NCI-H1436 treated with DMSO at 0.1 percent for 48 hours (cell line): ENCODE measurements at regions not wholly inside any gene's neighbourhood (a gene's known extent, or its start where the extent isn't known, plus 50 kb on each side); places are given as distances from the start of the nearest gene placed in this dataset.

Source experiments
- DNase-seq: peaks from one replicate; lab custom pipeline; 2025; lab: John Stamatoyannopoulos, UW

GRCh38 chr2:207236156-207236935 is 70.6 kb upstream of the KLF7 start:
- no peak for DNase-seq

GRCh38 chr2:207238831-207239701 is 73.3 kb upstream of the KLF7 start:
- DNase-seq, result no peak

GRCh38 chr2:207239754-207240494 is 74.2 kb upstream of the KLF7 start:
- no peak for DNase-seq

GRCh38 chr2:207240649-207241048 is 74.9 kb upstream of the KLF7 start:
- no peak for DNase-seq

GRCh38 chr2:207241198-207241597 is 75.5 kb upstream of the KLF7 start:
- no peak for DNase-seq

GRCh38 chr2:207243601-207244000 is 77.9 kb upstream of the KLF7 start:
- no peak for DNase-seq

GRCh38 chr2:207244971-207245925 is 79.5 kb upstream of the KLF7 start:
- DNase-seq, result no peak

- DNase-seq, result no peak
These were observed 83.1 kb upstream of the KLF7 start for GRCh38 chr2:207248702-207249377.

GRCh38 chr2:207251022-207251421 is 85.3 kb upstream of the KLF7 start:
- DNase-seq, result no peak

GRCh38 chr2:207251573-207252192 is 85.9 kb upstream of the KLF7 start:
- DNase-seq, result no peak

- DNase-seq, result no peak
These were observed 86.7 kb upstream of the KLF7 start for GRCh38 chr2:207252416-207252815.

- DNase-seq, result peak; percentile 96
These were observed 87.4 kb upstream of the KLF7 start for GRCh38 chr2:207252979-207253645.

- no peak for DNase-seq
These were observed 88.1 kb upstream of the KLF7 start for GRCh38 chr2:207253666-207254345.

- DNase-seq, result no peak
These were observed 89.1 kb upstream of the KLF7 start for GRCh38 chr2:207254591-207255464.

GRCh38 chr2:207255565-207256470 is 90.1 kb upstream of the KLF7 start:
- no peak for DNase-seq

GRCh38 chr2:207256476-207257207 is 90.9 kb upstream of the KLF7 start:
- no peak for DNase-seq
